ENCODE measurements at regions not wholly inside any gene's neighbourhood (a gene's known extent, or its start where the extent isn't known, plus 50 kb on each side); places are given as distances from the start of the nearest gene placed in this dataset.
"Not testable (repeated sequence)": the region's sequence is repeated elsewhere in the genome, so short reads cannot be mapped to it uniquely, and the experiment has no call there.

GRCh38 chr13:65593298-65593874 is 1636.8 kb downstream of the PCDH9 start:
- Histone ChIP-seq H3K9me3 (ENCODE audit: control insufficient read depth, low read length) (no peaks in the 10 kb centered on the region), H3K27ac (no peak overlapping the region), H3K4me1 (no peaks in the 10 kb centered on the region), H3K4me3 (ENCODE audit: low read depth, low read length) (no peak overlapping the region), H3K4me2 (ENCODE audit: low read length) (no peak overlapping the region), H3K36me3 (ENCODE audit: control insufficient read depth, insufficient read depth, low read length) (no peaks in the 10 kb centered on the region), H2AFZ (no peak overlapping the region), H3K79me2 (no peaks in the 10 kb centered on the region), H3K9ac (no peak overlapping the region), H3K27me3 (ENCODE audit: control insufficient read depth, insufficient read depth, low read length) (no peaks in the 10 kb centered on the region)
- TF ChIP-seq, protein P1, sequence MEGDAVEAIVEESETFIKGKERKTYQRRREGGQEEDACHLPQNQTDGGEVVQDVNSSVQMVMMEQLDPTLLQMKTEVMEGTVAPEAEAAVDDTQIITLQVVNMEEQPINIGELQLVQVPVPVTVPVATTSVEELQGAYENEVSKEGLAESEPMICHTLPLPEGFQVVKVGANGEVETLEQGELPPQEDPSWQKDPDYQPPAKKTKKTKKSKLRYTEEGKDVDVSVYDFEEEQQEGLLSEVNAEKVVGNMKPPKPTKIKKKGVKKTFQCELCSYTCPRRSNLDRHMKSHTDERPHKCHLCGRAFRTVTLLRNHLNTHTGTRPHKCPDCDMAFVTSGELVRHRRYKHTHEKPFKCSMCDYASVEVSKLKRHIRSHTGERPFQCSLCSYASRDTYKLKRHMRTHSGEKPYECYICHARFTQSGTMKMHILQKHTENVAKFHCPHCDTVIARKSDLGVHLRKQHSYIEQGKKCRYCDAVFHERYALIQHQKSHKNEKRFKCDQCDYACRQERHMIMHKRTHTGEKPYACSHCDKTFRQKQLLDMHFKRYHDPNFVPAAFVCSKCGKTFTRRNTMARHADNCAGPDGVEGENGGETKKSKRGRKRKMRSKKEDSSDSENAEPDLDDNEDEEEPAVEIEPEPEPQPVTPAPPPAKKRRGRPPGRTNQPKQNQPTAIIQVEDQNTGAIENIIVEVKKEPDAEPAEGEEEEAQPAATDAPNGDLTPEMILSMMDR (IDR thresholded peaks at IDR 0.05): no peak

DNA sequence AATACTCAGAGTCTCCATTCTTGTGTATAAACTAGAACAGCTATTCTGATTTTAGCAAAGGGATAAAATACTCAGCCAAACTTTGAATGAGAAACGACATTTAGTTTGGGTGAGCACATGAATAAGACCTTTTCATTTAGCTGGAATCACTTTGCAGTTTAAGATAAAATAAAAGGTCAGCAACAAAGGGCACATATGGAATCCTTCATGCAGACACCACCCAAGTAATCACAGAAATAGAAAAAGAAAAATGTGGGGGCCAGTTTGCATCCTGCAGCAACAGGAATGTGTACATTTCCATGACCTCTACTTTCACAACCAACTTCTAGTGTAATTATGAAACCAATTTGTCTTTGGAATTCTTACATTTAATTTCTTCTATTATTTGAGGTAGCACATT is 1637.4 kb downstream of the PCDH9 start:
- no peaks in the 10 kb centered on the region for H3K27me3 ChIP-seq (ENCODE audit: control insufficient read depth, insufficient read depth, low read length)
- H3K9me3 ChIP-seq (ENCODE audit: control insufficient read depth, low read length): no peaks in the 10 kb centered on the region
- no peak overlapping the region for H3K4me2 ChIP-seq (ENCODE audit: low read length)
- TF ChIP-seq, protein P1 (IDR thresholded peaks at IDR 0.05): no peak
- no peak overlapping the region for H3K27ac ChIP-seq
- H2AFZ ChIP-seq: no peak overlapping the region
- H3K4me1 ChIP-seq: no peaks in the 10 kb centered on the region
- no peaks in the 10 kb centered on the region for H3K36me3 ChIP-seq (ENCODE audit: control insufficient read depth, insufficient read depth, low read length)
- no peaks in the 10 kb centered on the region for H3K79me2 ChIP-seq
- H3K9ac ChIP-seq: no peak overlapping the region
- H3K4me3 ChIP-seq (ENCODE audit: low read depth, low read length): no peak overlapping the region

GRCh38 chr13:65585346-65585745 is 1644.8 kb downstream of the PCDH9 start:
- Histone ChIP-seq H3K36me3 (ENCODE audit: control insufficient read depth, insufficient read depth, low read length) (no peaks in the 10 kb centered on the region), H3K4me1 (no peaks in the 10 kb centered on the region), H3K27me3 (ENCODE audit: control insufficient read depth, insufficient read depth, low read length) (no peaks in the 10 kb centered on the region), H3K79me2 (no peaks in the 10 kb centered on the region), H3K9ac (no peak overlapping the region), H3K27ac (no peak overlapping the region), H3K9me3 (ENCODE audit: control insufficient read depth, low read length) (no peaks in the 10 kb centered on the region), H3K4me2 (ENCODE audit: low read length) (no peak overlapping the region), H3K4me3 (ENCODE audit: low read depth, low read length) (no peak overlapping the region), H2AFZ (no peak overlapping the region)
- TF ChIP-seq, protein P1 (IDR thresholded peaks at IDR 0.05): no peak

GRCh38 chr13:65584126-65584525 is 1646.0 kb downstream of the PCDH9 start:
- Histone ChIP-seq H3K27me3 (ENCODE audit: control insufficient read depth, insufficient read depth, low read length) (no peaks in the 10 kb centered on the region), H3K27ac (no peak overlapping the region), H2AFZ (no peak overlapping the region), H3K4me2 (ENCODE audit: low read length) (no peak overlapping the region), H3K36me3 (ENCODE audit: control insufficient read depth, insufficient read depth, low read length) (no peaks in the 10 kb centered on the region), H3K4me1 (no peaks in the 10 kb centered on the region), H3K9ac (no peak overlapping the region), H3K4me3 (ENCODE audit: low read depth, low read length) (no peak overlapping the region), H3K9me3 (ENCODE audit: control insufficient read depth, low read length) (no peaks in the 10 kb centered on the region), H3K79me2 (no peaks in the 10 kb centered on the region)
- TF ChIP-seq, protein P1 (IDR thresholded peaks at IDR 0.05): no peak

DNA sequence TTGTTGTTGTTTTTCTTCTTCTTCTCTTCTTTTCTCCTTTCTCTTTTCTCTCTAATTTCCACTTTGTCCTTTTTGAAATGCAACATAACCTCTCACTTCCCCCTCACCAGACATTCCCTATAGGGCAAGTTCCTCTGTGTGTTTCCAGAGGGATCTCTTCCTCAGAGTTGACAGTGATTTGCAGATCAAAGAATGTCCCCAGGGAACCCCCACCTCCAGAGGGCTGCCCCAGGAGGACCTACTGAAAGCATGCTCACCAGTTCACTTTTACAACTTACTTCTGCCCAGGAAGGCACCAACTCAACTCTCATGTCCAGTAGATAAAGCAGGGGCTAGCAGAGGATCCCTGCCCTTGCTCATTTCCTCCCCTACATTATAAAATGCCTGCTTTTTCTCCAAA is 1648.0 kb downstream of the PCDH9 start:
- Histone ChIP-seq H2AFZ (no peak overlapping the region), H3K9ac (no peak overlapping the region), H3K36me3 (ENCODE audit: control insufficient read depth, insufficient read depth, low read length) (no peaks in the 10 kb centered on the region), H3K9me3 (ENCODE audit: control insufficient read depth, low read length) (no peaks in the 10 kb centered on the region), H3K27me3 (ENCODE audit: control insufficient read depth, insufficient read depth, low read length) (no peaks in the 10 kb centered on the region), H3K4me1 (no peaks in the 10 kb centered on the region), H3K79me2 (no peaks in the 10 kb centered on the region), H3K27ac (no peak overlapping the region), H3K4me2 (ENCODE audit: low read length) (no peak overlapping the region), H3K4me3 (ENCODE audit: low read depth, low read length) (no peak overlapping the region)
- TF ChIP-seq, protein P1 (IDR thresholded peaks at IDR 0.05): no peak

GRCh38 chr13:65564561-65564960 is 1665.6 kb downstream of the PCDH9 start:
- H3K9me3 ChIP-seq (ENCODE audit: control insufficient read depth, low read length); H3K9ac ChIP-seq; H3K4me3 ChIP-seq (ENCODE audit: low read depth, low read length); H3K4me1 ChIP-seq; H3K36me3 ChIP-seq (ENCODE audit: control insufficient read depth, insufficient read depth, low read length); H3K27ac ChIP-seq; H3K79me2 ChIP-seq; H3K4me2 ChIP-seq (ENCODE audit: low read length); H2AFZ ChIP-seq; H3K27me3 ChIP-seq (ENCODE audit: control insufficient read depth, insufficient read depth, low read length): not testable (repeated sequence)

Measured in parathyroid adenoma (tissue), 2 donors.